GM19463 (cell line): ENCODE measurements at regions not wholly inside any gene's neighbourhood (a gene's known extent, or its start where the extent isn't known, plus 50 kb on each side); places are given as distances from the start of the nearest gene placed in this dataset.

ENCODE experiments used
- ATAC-seq: cut with Tn5 transposase; IDR thresholded peaks from one replicate; pipeline ENCODE4 v1.9.1; 2021; ENCODE audit warnings: mild to moderate bottlenecking, moderate library complexity; ENCODE audit not compliant: unreplicated experiment

DNA sequence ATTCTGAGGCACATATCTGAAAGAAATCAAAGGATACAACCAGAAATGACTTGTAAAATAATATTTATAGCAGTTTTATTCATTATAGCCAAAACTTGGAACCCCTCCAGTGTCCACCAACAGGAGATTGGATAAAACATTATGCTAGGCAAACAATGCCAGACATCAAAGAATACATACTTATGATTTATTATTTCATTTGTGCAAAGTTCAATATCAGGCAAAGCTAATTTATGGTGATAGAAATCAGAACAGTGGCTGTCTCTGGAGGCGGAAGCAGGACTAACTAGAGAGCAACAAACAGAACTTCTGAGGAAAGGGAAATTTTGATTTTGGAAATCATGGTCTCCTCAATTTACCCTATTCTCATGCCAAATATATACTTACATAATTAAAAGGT lies 193.1 kb downstream of the ICE1 start:
- no peak for ATAC-seq

DNA sequence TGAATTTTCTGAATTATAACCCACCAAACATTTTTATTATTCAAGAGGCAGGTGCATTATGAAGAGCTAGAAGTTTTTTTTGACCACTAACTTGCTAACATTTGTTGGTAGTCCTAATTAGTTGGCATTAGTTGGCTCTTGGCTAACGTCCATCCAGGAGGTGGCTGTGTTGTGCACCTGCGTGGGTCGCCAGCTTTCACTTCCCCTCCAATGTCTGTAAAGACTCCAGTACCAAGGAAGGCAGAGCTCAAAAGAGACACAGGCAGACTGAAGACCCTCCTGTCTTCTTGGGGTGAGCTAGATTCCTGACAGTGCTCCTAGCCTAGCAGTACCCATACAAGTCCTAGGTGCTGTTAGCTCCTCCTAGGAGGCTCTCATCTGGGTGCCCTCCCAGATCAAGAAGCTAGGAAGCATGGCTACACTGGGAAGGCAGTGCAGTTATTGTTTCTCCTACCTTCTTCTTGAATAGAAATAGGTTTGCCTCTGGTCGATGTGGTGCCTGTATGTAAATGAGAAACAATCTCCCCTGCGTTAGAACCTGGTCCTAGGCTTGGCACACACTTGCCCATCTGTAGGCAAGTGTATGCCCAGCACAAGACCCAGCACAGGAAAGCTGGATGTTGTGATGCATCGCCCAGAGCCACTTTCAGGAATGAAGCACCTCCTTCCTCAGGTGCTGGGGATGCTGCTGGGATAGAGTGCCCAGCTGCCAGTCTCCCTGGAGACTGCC lies 190.9 kb downstream of the ICE1 start:
- ATAC-seq = peak; percentile 82

DNA sequence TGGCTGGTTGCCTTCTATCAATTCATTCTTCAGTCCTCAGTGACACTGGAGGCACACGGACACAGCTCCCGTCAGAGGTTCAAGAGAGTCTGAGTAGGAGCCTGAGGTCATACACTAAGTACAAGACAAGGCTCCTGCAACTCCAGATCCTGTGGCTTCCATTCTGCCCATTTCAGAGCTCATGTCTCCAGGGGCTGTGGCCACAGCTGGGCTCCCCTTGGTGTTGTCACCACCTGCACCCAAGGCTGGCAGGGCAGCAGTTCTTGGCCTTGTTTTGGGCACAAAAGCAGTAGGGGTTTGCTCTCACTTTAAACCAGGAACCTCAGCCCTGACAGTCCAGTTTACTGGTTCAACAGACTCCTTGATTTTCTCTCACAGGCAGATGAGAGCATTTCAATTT lies 189.6 kb downstream of the ICE1 start:
- no peak for ATAC-seq

DNA sequence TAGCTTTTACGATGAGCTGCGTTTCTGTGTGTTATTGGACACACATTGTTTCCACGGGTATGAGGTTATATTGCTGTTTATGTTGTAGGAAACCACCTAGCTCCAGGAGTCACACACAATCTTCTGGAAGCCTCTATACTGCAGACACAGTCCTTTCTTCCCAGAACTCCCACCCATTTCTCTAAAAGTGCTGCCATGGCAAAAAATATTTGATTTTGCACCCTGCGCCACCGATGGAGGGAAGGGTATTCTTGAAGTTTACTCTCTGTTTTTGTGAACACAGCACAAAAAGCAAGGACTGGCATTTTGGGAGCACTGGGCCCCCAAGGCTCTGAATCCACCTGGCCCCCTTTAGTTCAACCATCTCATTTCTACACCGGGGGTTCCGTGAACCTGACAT lies 187.5 kb downstream of the ICE1 start:
- ATAC-seq = no peak

DNA sequence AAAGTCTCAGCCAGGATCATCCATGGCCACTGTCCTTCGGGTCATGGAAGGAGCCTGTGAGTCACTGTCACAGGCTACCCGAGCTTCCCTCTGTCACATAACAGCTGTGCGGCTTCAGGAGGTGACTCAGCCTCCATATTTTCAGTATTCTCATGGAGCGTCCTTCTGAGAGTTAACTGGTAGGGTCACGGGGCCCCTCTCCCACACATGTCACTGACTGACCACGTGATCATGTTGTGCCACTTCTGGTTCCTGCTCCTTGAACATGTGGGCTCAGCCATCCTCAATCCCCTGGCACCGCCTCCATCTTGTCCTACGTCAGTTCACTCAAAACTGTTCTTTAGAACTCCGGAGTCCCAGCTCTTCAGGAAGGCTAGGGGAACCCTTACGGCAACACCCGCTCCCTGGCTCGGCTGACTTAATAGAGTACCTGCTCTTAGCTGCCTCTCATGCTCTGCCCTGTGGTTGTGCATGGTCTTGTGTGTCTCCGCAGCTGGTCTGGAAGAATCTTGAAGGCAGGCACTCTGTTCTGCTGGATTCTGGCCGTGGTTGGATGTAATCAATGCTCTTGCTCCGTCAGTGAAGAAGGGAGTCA lies 182.8 kb downstream of the ICE1 start:
- ATAC-seq = no peak

DNA sequence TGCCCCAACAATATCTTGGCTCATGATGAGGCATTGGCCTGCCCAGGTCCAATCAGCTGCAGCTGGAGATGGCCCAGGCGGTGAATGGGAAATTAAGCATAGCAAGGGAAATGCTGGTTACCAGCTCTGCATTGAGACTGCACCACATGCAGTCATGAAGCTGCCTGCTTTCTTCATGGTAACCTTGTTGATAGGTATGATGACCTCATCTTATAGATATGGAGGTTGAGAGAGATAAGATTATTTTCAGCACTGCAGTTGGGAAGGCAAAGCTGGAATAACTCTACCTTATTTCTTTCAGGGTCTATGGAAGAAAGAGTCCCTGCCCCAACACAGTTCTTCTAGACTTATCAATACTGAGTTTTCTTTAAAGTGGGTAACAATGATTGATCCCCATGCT lies 180.1 kb downstream of the ICE1 start:
- no peak for ATAC-seq

DNA sequence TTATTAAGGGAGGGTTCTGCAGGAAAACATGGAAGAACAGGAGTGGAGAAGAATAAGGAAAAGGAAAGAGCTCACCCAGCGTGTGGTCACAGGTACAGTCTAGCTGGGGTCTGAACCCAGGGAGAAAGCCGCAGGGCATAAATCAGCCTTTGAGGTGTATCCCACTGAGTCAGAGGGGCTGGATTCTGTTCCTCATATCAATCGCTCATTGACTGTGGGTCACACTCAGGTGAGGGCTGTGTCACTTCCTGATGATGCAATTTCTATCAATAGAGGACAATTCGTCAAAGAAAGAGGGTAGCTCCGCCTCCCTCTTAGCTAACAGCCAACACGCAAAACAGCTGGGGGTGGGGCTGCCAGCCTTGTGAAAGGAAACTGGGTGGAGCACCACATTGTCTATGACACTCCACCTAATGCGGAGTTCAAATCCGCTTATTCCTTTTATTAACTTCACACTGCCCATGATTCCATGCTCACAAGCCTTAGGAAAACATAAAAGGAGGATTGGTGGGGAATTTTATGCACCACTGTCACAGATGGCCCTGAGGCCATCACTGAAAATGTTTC lies 176.2 kb downstream of the ICE1 start:
- ATAC-seq = no peak

DNA sequence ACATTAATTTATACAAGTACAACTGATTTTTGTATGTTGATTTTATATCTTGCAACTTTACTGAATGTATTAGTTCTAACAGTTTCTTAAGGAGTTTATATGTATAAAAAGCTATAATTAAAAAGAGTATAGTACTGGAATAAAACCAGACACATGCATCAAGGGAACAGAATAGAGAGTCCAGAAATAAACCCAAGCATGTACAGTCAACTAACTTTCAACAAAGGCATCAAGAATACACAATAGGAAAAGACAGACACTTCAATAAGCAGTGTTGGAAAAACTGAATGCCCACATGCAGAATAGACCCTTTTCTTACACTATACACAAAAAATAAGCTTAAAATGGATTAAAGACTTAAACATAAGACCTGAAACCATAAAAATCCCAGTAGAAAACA lies 170.9 kb downstream of the ICE1 start:
- no peak for ATAC-seq

DNA sequence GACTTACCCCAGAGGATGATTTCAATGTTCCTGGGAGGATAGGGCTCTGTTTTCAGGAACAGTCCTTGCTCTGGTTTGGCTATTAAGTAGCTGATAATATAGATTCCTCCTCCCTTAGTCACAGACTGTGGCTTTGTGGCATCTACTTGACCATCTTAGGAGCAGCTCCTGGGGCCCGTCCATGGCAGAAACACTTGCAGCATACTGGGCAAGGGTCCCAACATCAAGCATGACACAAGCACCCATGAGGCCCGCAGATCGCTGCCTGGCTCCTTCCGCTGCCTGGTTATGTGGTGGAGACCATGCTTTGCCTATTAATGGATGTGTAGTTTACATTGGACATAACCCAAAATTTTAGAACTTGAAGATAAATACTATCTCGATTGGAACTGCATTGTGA lies 170.1 kb downstream of the ICE1 start:
- ATAC-seq = no peak

DNA sequence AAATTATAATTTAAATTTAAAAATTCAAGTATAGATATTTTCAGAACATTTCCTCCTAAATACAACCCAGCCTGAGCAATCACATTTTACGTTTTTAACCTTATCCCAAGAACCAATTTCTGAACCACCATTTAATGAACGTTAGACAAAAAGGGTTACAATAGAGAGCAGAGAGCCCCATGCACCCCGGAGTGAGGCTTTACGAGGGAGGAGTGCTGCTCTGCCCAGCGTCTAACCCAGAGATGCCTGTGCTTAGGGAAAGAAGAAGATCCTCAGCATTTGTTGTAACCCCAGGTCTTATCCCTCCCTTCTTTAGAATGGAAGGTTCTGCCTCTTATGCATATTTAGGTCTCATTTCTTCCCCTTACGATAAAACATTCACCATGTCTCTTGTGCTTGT lies 169.1 kb downstream of the ICE1 start:
- no peak for ATAC-seq

DNA sequence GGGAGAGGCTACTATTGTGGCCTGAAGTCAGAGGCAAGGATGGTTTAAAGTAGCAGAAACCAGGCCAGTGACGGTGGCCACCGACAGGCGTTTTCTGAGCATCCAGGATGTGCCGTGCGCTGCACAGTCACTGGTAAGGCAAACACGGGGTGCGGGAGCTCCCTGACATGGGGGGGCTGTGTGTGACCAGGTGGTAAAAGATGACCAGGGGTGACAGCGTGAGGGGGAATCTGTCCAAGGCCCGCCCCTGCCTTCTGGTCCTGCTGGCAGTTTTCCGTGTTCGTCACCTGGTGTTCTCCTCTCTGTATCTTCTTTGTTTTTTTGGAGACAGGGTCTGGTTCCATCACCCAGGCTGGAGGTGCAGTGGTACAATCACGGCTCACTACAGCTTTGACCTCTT lies 167.4 kb downstream of the ICE1 start:
- no peak for ATAC-seq

DNA sequence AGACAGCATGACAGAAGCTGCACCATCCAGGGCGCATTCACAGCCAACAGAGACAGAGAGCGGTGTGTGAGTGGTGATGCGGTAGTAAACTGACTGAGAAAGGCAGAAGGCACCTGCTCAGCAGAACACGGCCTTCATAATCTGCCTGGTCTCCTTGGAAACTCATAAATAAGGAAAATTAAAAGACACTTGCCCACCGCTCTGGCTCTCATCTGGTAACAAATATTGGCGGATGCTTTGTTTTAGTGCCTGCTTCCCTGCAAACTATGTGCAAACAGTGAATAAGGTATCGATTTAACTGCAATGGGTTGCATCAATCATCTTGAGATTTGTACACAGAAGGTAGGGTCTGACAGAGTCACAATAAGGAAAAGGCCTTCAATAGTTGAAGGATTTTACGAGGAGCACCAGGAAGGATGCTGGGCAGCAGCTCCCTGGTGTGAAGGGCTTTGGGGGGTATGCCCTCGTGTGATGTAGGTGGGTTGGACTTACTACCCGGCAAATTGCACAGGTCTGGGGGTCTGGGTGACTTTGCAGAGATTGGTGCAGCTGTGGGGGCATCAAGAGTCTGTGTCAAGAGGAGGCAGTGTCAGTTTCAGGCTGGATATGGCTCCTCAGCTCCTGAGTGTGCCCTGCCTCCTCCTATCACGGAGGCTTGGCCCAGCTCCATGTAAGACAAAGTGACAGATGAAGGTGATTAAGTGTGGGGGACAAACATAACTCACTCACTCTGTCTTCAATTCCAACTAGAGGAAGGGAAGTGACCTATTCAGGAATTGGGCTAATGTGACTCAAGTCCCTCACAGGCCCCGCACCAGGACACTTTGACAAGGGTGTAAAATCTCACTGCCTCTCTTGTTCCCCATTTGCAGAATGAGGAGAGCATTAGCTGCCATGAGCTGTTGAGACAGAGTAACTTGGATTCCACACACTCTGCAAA lies 166.7 kb downstream of the ICE1 start:
- no peak for ATAC-seq

DNA sequence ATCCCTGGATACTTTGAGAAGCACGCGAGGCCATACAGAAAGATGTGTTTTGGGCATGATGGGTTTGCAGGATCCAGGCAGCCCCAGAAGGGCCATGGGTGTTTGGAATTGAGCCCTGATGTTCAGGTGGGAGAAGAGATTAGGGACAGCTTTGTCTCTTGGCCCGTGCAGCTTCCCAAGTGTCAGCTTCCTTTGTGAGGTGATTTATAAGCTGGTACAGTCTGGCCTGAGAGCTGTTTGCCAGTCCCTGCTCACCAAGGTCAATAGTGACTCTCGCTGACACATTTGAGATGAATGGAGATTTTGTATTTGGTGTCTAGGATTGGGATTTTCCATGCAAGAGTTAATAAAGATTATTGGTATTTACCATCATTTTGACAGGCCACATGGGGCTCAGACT lies 165.9 kb downstream of the ICE1 start:
- no peak for ATAC-seq

DNA sequence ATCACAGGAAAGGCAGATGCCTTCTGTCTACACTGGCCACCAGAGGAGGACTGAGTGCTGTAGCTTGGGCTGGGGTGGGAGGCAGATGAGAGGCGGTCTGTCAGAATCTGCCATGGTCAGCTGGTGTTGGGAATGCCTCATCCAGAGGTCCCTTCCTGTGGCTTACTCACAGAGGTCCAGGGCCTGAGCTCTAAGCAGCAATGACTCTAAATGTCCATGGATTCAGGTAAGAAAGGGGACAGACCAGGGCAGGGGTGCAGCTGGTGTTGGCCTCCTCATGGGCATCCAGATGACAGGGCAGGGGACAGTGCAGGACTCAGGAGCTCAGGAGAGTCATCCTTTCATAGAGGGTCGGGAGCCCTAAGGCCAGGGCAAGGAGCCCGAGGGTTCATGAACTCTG lies 165.0 kb downstream of the ICE1 start:
- no peak for ATAC-seq

DNA sequence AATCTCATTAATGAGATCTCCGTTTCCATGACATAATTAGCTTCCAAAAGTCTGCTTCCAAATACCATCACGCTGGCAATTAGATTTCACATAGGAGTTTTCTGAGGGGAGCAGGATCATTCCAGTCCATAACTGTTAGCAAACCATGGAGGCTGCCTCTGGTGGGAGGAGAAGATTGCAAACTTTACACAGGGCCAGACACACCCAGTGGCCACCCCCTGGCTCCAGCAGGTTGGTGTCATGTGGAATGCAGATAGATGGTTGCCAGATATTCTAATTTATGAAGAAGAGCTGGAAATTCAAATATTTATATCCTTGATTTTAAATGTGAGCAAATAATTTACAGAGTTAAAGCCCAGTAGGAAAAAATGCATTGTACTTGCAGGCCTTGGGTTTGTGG lies 164.2 kb downstream of the ICE1 start:
- no peak for ATAC-seq

DNA sequence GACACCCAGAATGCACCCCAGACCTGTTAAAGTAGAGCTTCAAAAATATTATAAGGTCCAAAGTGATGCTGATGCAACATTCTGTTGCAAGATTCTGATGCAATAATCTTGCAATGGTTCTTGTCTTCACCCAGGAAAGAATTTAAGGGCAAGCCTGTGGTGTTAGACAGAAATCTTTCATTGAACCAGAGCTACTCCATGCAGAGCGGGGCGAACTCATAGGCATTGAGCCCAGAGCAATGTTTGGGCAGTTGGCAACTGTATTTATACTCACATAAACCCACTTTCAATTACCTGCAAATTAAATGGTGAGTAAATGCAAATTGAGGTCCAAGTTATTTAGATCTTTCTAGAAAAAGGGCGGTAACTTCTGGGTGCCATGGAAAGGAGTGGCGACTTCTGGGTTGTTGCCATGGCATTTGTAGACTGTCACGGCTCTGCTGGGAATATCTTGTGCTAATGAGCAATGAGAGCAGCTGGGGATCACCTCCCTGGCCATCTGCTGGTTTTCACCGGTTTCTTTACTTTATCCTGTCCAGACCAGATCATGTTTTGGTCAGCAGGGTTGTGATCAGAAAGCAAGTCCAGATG lies 163.4 kb downstream of the ICE1 start:
- no peak for ATAC-seq

DNA sequence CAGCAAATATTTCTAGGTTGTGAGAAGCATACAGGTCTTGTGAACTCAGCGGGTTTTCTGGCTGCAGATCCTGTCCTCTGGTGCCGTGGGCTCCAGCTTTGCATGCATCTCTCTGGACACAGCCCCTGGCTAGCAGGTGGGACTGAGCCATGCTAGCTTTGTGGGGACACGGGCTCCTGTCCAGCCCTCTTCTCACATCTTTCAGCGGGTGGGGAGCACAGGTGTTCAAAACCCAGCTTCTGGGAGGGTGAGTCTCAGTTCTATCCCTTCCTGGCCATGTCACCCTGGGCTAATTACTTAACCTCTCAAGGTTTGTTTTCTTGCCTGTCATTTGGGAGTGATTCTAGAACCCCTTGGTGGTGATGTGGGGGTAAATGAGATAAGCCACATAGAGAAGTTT lies 162.3 kb downstream of the ICE1 start:
- no peak for ATAC-seq

DNA sequence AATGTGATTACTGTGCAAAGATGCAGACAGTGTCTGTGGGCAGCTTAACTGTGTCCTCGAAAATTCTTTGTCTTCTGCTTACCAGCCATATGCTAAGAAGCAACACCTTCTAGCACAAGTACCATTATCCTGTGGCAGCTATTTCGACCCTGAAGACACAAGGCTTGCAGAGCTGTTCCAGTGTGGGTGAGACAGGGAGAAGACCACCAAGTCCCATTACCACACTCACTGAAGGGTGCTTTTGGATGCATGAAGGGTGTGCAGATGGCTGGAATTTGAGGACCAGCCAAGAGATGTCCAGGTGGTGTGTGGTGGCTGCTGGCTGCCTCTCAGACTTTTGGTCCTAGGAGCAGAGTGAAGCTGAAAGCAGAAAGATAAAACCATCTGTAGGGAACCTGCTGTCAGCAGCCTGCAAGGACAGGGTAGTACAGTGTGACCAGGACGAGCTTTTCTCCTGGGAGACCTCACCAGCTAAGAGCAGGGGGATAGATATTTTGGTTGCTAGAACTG lies 161.8 kb downstream of the ICE1 start:
- no peak for ATAC-seq

DNA sequence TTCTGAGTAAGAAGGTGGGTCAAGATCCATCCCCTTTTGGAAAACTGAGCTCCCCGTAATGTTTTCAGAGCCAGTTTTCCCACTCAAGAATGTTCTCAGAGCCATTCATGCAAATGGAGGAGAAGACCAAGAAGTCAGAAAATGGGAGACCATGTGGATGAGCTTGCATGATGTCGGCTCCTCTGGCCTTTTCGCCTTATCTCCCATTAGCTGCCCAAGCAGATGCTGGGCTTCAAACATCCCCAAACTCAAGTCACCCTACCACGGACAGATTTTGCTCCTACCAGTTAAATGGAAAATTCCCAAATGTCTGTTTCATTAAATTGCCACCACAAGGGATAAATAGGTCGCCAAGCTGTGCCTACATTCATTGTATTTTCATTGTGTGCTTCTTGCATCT lies 161.4 kb downstream of the ICE1 start:
- no peak for ATAC-seq

DNA sequence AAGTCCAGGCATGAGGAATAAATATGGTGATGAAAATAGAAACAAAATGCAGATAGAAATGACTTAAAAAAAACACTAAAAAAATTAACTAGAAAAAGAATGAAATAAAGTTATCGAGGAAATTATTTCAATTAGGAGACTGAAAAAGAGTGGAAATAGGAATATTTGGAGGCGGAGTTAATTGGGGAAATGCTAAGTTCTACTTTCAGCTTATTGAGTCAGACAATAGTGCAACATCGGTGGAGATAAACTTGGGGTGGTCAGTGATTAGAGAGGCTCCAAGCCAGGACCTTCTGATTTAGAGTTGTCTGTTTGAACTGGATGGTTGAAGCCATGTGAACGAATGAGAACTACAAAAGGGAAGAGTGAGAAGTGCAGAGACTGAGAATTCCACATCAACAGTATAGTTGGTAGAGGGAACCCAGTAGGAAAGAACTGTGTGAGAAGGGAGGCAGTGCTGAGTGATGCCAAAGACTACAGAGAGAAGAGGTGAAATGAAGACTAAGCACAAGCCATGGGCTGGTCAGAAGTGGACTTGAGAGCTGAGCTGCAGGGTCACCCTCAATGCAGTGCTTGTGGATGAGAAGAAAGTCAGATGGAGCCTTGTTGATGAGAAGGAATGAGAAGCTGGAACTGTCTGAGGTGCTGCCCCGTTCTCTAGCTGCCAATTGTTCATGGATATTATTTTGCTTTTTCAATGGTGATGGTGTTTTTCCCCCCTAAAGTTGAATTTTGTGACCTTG lies 160.7 kb downstream of the ICE1 start:
- ATAC-seq = no peak
